ENCODE measurements at regions not wholly inside any gene's neighbourhood (a gene's known extent, or its start where the extent isn't known, plus 50 kb on each side); places are given as distances from the start of the nearest gene placed in this dataset.

GRCh38 chr7:17668122-17668521, 272.2 kb downstream of the SNX13 start:
- TF ChIP-seq CTCF (IDR thresholded peaks at IDR 0.05; ENCODE audit: control insufficient read depth, extremely low read depth, insufficient read depth), result no peak
- no peak overlapping the region for H3K4me3 ChIP-seq (ENCODE audit: low read depth, low read length)
- DNase-seq (ENCODE audit: low read depth), result no peak

GRCh38 chr7:17669204-17669603, 271.1 kb downstream of the SNX13 start:
- DNase-seq (ENCODE audit: low read depth), result no peak
- TF ChIP-seq CTCF (IDR thresholded peaks at IDR 0.05; ENCODE audit: control insufficient read depth, extremely low read depth, insufficient read depth), result no peak
- no peak overlapping the region for H3K4me3 ChIP-seq (ENCODE audit: low read depth, low read length)

- no peak for TF ChIP-seq CTCF (IDR thresholded peaks at IDR 0.05; ENCODE audit: control insufficient read depth, extremely low read depth, insufficient read depth)
- no peak for DNase-seq (ENCODE audit: low read depth)
- H3K4me3 ChIP-seq (ENCODE audit: low read depth, low read length), result no peak overlapping the region
These were observed 268.3 kb downstream of the SNX13 start for GRCh38 chr7:17671956-17672355.

- H3K4me3 ChIP-seq (ENCODE audit: low read depth, low read length), result no peak overlapping the region
- no peak for TF ChIP-seq CTCF (IDR thresholded peaks at IDR 0.05; ENCODE audit: control insufficient read depth, extremely low read depth, insufficient read depth)
- DNase-seq (ENCODE audit: low read depth), result no peak
These were observed 267.5 kb downstream of the SNX13 start for GRCh38 chr7:17672783-17673182.

- H3K4me3 ChIP-seq (ENCODE audit: low read depth, low read length), result no peak overlapping the region
- no peak for TF ChIP-seq CTCF (IDR thresholded peaks at IDR 0.05; ENCODE audit: control insufficient read depth, extremely low read depth, insufficient read depth)
- no peak for DNase-seq (ENCODE audit: low read depth)
These were observed 265.9 kb downstream of the SNX13 start for GRCh38 chr7:17674166-17674942.

- no peak overlapping the region for H3K4me3 ChIP-seq (ENCODE audit: low read depth, low read length)
- DNase-seq (ENCODE audit: low read depth), result no peak
- TF ChIP-seq CTCF (IDR thresholded peaks at IDR 0.05; ENCODE audit: control insufficient read depth, extremely low read depth, insufficient read depth), result no peak
These were observed 265.2 kb downstream of the SNX13 start for GRCh38 chr7:17674943-17675608.
